ENCODE measurements at regions not wholly inside any gene's neighbourhood (a gene's known extent, or its start where the extent isn't known, plus 50 kb on each side); places are given as distances from the start of the nearest gene placed in this dataset.
A peak's percentile ranks its signal among the peaks of the same experiment; 100 is the strongest.
"Not testable (repeated sequence)": the region's sequence is repeated elsewhere in the genome, so short reads cannot be mapped to it uniquely, and the experiment has no call there.

DNA sequence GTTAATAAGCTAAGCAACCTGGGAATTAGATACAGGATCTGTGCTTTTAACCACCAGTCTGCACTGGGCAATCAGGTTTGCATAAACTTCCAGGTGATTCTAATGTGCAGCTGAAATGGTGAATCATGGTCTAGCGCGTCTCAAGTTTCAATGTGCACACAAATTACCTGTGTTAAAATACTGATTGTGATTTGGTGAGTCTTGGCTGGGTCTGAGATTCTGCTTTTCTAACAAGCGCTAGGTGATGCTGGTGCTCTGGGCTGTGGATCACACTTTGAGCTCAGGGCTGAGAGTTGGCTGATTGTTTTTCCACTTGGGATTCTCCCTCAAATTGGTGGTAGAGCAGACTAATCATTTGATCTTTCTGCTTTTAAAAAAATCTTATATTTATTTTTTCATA is 124.8 kb downstream of the C12orf75 start:
- no peak for DNase-seq (ENCODE audit: low spot score)

DNA sequence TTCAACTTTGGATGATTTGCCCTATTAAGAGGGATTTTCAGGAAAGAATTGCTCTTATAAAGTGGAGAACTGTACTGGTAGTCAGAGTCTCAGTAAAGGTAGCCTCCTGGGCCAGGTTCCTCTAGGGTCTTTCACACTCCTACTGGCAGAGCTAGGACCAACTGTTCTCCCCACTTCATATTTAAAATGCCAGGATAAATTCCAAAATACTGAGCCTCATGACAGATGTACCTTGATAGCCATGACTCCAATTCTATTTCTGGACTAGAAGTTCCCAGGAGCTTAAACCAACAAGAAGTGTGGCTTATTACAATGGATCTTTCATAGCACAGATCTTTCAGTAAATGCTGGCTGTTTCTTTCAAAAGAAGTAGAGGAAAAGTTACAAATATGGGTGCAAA is 126.5 kb downstream of the C12orf75 start:
- DNase-seq (ENCODE audit: low spot score) = no peak

DNA sequence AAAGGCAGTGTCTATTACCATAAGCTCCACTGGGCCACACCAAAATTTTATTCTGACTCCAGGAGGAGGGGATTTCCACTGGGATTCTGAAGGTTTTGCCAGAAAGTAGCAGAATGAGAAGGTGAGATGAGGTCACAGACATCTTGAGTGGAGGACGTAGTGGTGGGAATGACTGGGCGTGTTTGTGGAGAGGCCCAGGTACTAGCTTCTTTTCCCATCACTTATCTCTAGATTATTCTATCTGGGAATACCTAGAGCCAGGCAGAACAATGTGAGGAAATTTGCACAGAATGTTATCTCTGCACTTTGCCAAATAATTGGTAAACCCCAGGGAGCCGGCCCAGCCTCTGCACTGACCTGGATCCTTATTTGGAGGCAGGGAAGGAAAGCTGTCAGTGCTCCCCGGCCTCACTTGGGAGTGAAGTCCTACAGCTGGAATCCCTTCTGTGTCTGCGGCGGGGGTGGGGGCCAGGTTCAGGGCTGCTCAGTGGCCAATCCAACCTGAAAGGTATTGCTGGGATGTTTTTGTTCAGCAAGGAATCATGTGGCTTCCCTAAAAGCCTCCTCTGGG is 129.4 kb downstream of the C12orf75 start:
- DNase-seq (ENCODE audit: low spot score) = no peak

GRCh38 chr12:105461271-105461943 is 130.9 kb downstream of the C12orf75 start:
- no peak for DNase-seq (ENCODE audit: low spot score)

- no peak for DNase-seq (ENCODE audit: low spot score)
These were observed 131.7 kb downstream of the C12orf75 start for GRCh38 chr12:105461944-105462762.

- DNase-seq (ENCODE audit: low spot score) = no peak
These were observed 132.3 kb downstream of the C12orf75 start for GRCh38 chr12:105462831-105463230.

- DNase-seq (ENCODE audit: low spot score) = no peak
These were observed 133.9 kb downstream of the C12orf75 start for GRCh38 chr12:105464406-105464805.

- DNase-seq (ENCODE audit: low spot score) = no peak
These were observed 135.9 kb downstream of the C12orf75 start for GRCh38 chr12:105466231-105466900.

DNA sequence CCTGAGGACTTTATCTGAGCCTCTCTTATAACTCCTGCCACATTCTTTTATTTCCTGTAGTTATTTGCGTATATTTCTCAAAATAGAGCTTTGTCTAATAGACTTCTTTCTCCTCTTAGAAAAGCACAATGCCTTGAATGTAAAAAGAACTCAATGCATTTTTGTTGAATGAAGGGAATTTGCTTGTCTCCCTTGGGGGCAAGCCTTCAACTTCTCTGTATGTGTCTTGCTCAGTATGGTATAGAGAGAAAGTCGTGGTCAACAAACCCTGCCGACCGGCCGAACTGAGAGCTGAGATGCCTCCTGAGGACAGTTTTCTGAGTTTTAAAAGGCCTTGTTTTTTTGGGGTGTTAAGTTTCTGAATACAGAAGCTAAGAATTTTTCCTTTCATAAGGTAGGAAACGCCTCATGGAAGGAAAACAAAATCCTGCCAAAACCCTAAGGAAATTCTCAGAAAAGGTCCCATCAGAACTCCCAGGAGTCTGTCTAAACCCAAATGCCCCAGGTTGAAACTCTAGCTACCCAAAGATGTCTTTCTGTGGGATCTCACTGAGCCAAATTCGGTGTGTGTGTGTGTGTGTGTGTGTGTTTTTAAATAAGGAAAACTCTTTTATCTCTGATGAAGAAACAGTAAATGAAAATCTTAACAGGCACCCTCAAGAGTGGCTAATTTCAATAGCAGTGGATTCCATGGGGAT is 136.6 kb downstream of the C12orf75 start:
- no peak for DNase-seq (ENCODE audit: low spot score)

DNA sequence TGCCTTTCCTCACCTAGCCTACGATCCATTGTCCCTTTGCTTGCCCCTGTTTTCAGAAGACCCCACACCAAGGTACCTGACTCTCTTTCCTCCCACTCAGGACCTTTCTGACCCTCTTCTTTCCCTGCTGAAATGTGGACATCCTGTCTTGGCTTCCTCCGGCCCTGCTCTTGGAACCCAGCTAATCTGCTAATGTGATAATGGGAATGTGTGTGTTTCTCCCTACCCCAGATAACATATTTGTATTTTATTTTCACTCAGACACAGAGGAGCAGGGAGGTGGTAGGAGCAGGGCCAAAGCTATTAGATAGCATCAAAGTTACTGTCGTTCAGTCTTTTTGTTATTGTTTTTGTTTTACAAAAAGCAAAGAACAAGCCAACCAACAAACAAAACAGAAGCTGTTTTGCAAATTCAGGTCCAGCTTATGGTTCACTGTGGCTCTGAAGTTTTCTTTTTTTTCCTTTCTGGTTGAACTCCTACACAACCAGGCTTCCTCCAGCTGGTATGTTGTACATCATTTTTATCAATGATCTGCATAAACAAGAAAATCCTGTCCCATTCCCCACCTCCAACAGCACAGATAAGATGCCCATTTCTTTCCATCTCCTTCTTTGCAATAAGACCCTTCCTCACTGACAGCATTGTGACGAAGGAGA is 137.3 kb downstream of the C12orf75 start:
- DNase-seq (ENCODE audit: low spot score) = no peak

DNA sequence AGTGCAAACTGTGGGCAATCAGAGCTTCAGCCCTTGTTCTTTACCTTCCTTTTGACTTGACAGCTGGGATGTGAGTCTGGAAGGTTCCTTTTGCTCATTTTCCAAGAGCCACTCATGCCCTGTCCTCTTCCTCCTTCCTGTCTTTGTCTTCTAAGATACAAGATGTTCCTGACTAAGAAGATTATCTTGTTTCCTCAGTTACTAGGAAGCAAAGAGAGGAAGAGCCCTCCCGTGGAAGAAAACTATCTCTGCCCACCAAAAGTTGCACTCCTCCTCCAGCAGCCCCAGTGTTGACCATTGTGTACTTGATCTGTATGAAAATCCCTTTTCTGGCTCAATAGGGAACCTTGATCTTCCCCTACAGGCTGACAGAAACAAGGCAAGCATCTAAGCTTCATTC is 138.0 kb downstream of the C12orf75 start:
- no peak for DNase-seq (ENCODE audit: low spot score)

DNA sequence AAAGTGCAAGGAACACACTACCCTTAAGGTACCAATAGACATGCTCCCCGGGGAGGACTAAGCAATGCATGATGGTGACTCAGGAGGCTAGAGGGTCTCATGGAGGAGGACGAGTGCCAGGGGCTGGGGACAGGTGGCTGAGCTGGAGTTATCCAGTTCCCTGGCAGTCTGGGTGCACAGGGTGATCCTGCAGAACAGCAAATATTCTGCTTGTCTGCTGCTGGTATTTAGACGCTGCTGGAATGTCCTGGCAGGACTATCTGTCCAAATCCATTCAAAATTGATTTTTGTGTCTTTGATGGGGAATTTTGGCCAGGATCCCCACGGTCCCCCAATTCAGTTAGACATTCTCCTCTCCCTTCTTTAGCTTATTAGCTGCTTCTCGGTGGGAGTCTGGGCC is 138.7 kb downstream of the C12orf75 start:
- no peak for DNase-seq (ENCODE audit: low spot score)

DNA sequence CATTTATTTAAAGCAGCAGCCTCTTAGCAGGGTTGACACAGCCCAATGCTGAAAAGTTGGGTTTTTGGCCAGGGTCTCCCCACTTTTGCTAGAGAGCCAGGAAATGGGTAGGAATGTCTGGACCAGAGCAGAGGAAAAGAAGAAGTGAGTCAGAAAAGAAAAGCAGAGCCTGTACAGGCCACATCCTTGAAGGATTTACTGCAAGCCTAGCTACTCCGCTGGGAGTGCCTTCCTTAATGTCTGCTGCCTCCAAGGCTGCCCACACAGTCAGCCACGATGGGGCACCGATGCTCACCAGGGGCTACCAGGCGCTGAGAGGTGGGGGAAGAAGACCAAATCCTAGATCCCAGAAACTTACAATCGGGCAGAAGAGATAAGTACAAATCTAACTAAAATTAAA is 139.2 kb downstream of the C12orf75 start:
- no peak for DNase-seq (ENCODE audit: low spot score)

- DNase-seq (ENCODE audit: low spot score) = no peak
These were observed 139.6 kb downstream of the C12orf75 start for GRCh38 chr12:105470102-105470501.

- DNase-seq (ENCODE audit: low spot score) = no peak
These were observed 140.1 kb downstream of the C12orf75 start for GRCh38 chr12:105470601-105471000.

DNA sequence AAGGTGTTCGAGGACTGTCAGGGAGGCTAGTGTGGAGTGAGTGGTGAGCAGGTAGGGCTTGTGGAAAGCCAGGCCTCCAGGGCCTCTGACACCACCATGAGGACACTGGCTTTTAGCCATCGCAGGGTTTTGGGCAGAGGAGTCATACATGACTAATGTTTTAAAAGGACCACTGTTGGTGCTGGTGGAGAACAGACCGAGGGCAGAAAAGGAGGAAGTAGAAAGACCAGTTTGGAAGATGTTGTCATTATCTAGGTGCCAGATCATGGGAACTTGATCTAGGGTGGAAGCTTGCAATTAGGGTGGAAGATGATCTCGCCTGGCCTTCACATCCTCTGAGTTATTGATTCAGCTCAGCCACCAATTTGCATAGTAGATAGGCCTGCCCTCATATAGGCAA is 144.2 kb downstream of the C12orf75 start:
- DNase-seq (ENCODE audit: low spot score) = no peak

DNA sequence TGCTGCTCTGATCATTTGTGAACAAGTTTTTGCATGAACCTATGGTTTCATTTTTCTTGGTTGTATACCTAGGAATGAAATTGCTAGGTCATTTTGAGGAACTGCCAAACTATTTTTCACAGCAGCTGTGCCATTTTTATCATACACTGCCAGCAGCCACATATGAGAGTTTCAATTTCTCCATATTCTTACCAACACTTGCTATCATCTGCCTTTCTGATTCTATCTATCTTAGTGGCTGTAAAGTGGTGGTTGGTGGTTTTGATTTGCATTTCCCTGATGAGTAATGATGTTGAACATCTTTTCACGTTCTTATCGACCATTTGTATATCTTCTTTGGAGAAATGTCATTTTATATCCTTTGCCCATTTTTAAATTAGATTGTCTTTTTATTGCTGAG is 146.1 kb downstream of the C12orf75 start:
- DNase-seq (ENCODE audit: low spot score) = peak; percentile 2

DNA sequence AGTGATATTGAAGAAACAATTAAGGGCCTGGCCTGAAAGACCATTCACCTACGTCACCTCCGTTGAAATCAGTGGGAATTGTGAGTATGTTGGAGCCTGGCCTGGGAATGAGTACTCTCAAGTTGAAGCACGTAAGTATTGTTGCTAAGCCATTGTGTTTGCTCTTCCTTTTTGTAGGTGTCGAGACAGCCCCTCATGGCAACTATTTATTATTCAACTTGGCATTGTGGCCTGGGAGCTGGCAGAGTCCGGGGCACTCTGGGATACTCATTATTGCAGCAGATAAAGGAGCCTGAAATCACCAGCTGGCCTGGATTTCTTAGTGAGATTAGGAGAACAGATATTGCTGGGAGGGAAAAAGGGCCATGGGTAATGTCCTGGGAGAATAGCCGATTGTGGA is 147.4 kb downstream of the C12orf75 start:
- DNase-seq (ENCODE audit: low spot score) = no peak

GRCh38 chr12:105478788-105479187 is 148.3 kb downstream of the C12orf75 start:
- not testable (repeated sequence) for DNase-seq (ENCODE audit: low spot score)

DNA sequence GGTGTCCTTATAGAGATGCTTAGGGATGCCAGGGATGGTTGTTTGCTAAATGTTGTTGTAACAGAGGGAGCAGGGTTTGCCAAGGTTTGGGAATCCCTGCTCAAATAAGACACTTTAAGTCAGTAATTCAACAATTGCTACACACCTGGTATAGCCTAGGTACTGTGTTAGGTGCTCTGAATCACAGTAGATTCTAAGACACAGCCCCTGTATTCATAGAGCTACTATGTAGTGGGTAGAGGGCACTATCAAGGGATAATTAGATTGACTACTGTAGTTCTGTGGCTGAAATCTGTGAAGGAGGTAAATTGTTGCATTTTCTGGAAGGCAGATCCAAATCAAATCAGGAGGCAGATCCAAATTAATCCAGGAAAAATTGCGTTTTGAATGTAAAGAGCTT is 149.2 kb downstream of the C12orf75 start:
- DNase-seq (ENCODE audit: low spot score) = no peak

DNA sequence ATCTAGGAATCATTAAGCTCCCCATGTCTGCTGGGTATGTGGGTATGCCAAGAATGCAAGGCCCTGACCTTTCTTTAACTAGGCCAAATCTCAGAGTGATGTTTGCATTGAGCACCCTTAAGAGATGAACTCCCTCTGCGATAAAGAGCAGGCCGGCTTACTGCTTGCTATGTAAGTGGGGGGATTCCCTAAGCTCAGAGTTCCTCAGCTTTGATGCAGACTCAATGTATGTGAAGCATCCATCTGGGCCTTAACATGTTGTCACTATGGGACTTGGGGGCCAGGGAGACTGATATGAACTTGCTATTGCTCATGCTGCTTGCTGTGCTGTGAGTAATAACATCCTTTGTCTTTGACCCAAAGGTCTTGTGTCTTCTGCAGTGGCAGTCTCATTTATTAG is 149.7 kb downstream of the C12orf75 start:
- DNase-seq (ENCODE audit: low spot score) = no peak
